Spleen (tissue), 11 donors: ENCODE measurements at regions not wholly inside any gene's neighbourhood (a gene's known extent, or its start where the extent isn't known, plus 50 kb on each side); places are given as distances from the start of the nearest gene placed in this dataset.
A peak's percentile ranks its signal among the peaks of the same experiment; 100 is the strongest.

ENCODE experiments used
- DNase-seq: peaks from one replicate; pipeline ENCODE4 v3.0.0-alpha.2; 2020
- H3K27ac ChIP-seq, 8 donors: fragments of 200-600 bp; sonication (generic) in 7 of 8; 1 replicate in 4 of 8; 2 replicates in 4 of 8; pipeline versions ENCODE4 v1.5.0 to v1.8.0; 2016 to 2021; ENCODE audit warnings: inconsistent platforms in 4 of 8, mild to moderate bottlenecking in 4 of 8, moderate library complexity in 1 of 8
- H3K27me3 ChIP-seq, 7 donors: fragments of 200-600 bp; sonication (generic) in 6 of 7; replicated peaks in 1 of 7; 1 replicate in 4 of 7; 2 replicates in 3 of 7; pipeline versions ENCODE4 v1.5.0 to v1.8.0; 2016 to 2021; ENCODE audit warnings: inconsistent platforms in 3 of 7, mild to moderate bottlenecking in 1 of 7
- H3K36me3 ChIP-seq, 6 donors: fragments of 200-600 bp; sonication (generic) in 5 of 6; 1 replicate in 4 of 6; 2 replicates in 2 of 6; pipeline versions ENCODE4 v1.5.0 to v1.8.0; 2016 to 2021; ENCODE audit warnings: inconsistent platforms in 2 of 6
- H3K4me1 ChIP-seq, 6 donors: fragments of 200-600 bp; sonication (generic) in 5 of 6; 1 replicate in 3 of 6; 2 replicates in 3 of 6; pipeline versions ENCODE4 v1.5.0 to v1.8.0; 2016 to 2021; ENCODE audit warnings: inconsistent platforms in 3 of 6
- H3K4me3 ChIP-seq, 8 donors: fragments of 200-600 bp; sonication (generic) in 7 of 8; 1 replicate in 4 of 8; 2 replicates in 4 of 8; pipeline versions ENCODE4 v1.5.0 to v1.8.0; 2016 to 2021; ENCODE audit warnings: inconsistent platforms in 4 of 8, mild to moderate bottlenecking in 4 of 8, moderate library complexity in 2 of 8
- H3K9me3 ChIP-seq, 8 donors: fragments of 200-600 bp; sonication (generic) in 7 of 8; 1 replicate in 4 of 8; 2 replicates in 4 of 8; pipeline versions ENCODE4 v1.5.0 to v1.8.0; 2016 to 2021; ENCODE audit warnings: inconsistent platforms in 4 of 8
- POLR2A ChIP-seq, 3 donors: fragments of 450-650 bp; IDR thresholded peaks; one replicate each; pipeline ENCODE4 v1.5.1; 2017; ENCODE audit warnings: antibody characterized with exemption in 3 of 3, mild to moderate bottlenecking in 1 of 3
- POLR2AphosphoS5 ChIP-seq, 3 donors: sonication (generic); formaldehyde crosslinking; IDR thresholded peaks; one replicate each; pipeline ENCODE4 v1.5.1; 2017; ENCODE audit warnings: antibody characterized with exemption in 3 of 3
- WGBS, 5 donors: extraction: QIAGEN DNeasy Blood & Tissue Kit in 3 of 5; methylation state at CpG; one replicate each; pipeline versions ENCODE4 v1.1.5 to v1.1.7; 2013 to 2018; 5-methylcytosine and 5-hydroxymethylcytosine counted together
- intact Hi-C: fragments of 100-400 bp; cut with DNase I; formaldehyde crosslinking; loops from one replicate; pipeline ENCODE4 v1.15.0; 2023; ENCODE audit warnings: low total_unique reads
- TF ChIP-seq, protein P1 (sequence below), 11 experiments: fragments of 200-600 bp in 7 of 11; fragments of 450-650 bp in 4 of 11; sonication (generic) in 4 of 11; IDR thresholded peaks in 8 of 11; conservative IDR thresholded peaks in 3 of 11; 1 replicate in 7 of 11; 2 replicates in 4 of 11; pipeline versions ENCODE4 v1.4.0 to v1.8.0; 2016 to 2021; ENCODE audit warnings: antibody characterized with exemption in 11 of 11, inconsistent platforms in 4 of 11, mild to moderate bottlenecking in 1 of 11
- donor health status: healthy with polysubstance abuse.
- donor health status: DM: no; HTN: no; CAD: no; lungs with moderate emphysema.
- donor health status: DM: no; HTN: no; CAD: no.
- donor health status: Bipolar disorder and iron deficiency.
- donor health status: healthy.
- donor health status: DM: no; HTN: no; CAD: no.
- donor health status: DM: yes; HTN: yes; CAD: no.

GRCh38 chr14:104378698-104379113 is 200.9 kb upstream of the C14orf180 start:
- WGBS, 5 donors, result 72 to 87% (median 77%) methylated on average over 5 to 7 of the region's 7 CpGs
- TF ChIP-seq POLR2A (IDR thresholded peaks at IDR 0.05) (no peak), POLR2AphosphoS5 (IDR thresholded peaks at IDR 0.05) (no peak)
- TF ChIP-seq, protein P1, sequence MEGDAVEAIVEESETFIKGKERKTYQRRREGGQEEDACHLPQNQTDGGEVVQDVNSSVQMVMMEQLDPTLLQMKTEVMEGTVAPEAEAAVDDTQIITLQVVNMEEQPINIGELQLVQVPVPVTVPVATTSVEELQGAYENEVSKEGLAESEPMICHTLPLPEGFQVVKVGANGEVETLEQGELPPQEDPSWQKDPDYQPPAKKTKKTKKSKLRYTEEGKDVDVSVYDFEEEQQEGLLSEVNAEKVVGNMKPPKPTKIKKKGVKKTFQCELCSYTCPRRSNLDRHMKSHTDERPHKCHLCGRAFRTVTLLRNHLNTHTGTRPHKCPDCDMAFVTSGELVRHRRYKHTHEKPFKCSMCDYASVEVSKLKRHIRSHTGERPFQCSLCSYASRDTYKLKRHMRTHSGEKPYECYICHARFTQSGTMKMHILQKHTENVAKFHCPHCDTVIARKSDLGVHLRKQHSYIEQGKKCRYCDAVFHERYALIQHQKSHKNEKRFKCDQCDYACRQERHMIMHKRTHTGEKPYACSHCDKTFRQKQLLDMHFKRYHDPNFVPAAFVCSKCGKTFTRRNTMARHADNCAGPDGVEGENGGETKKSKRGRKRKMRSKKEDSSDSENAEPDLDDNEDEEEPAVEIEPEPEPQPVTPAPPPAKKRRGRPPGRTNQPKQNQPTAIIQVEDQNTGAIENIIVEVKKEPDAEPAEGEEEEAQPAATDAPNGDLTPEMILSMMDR (IDR thresholded peaks at IDR 0.05 in 8 of 11, conservative IDR thresholded peaks at IDR 0.05 in 3 of 11), result no peak
- no peak for DNase-seq
- no peaks in the 10 kb centered on the region for H3K36me3 ChIP-seq
- intact Hi-C loops, result no loop called here
- H3K4me3 ChIP-seq, result no peak overlapping the region
- H3K9me3 ChIP-seq, result peaks cover 0 to 30% (median 27%) of the 10 kb centered on the region in 8 donors
- H3K4me1 ChIP-seq, result peaks cover 0 to 6% (median 2%) of the 10 kb centered on the region in 6 donors
- peaks cover 0 to 24% (median 0%) of the 10 kb centered on the region in 7 donors for H3K27me3 ChIP-seq
- no peak overlapping the region for H3K27ac ChIP-seq

DNA sequence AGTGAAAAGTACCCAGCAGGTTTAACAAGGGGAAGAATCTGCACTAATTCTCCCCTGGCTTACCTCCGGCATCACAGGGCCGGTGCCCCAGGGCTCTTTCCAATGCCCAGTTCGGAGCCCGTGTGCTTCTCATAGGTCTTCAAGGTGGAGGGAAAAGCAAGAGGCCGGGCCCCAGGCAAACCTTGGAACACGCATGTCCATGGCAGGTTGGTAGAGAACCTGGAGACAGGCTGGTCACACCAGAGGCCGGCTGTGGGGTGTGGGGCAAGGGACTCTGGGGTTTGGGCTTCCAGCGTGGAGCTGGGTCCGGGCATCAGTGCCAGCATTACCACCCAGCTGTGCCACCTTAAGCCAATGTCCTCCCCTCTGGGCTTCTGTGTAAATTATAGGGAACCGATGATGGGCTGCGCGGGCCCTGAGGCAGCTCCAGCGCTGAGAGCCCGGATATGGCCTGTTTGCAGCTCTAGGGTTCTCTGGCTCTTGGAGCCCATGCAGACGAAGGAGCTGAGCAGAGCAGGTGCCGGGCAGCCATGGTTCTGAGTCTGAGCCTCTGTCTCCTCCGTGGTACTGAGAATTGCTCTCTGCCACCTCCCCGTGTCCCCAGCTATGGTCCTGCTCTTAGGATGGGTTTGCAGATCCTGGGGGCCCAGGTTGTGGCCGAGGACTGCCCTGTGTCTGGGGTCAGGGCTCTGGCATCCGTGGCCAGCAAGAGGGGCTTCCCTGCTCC is 197.0 kb upstream of the C14orf180 start:
- Histone ChIP-seq H3K27ac (no peak overlapping the region), H3K4me3 (no peak overlapping the region), H3K4me1 (peaks cover 0 to 43% (median 30%) of the 10 kb centered on the region in 6 donors), H3K27me3 (peaks cover 0 to 28% (median 0%) of the 10 kb centered on the region in 7 donors), H3K9me3 (peaks cover 0 to 30% (median 27%) of the 10 kb centered on the region in 8 donors), H3K36me3 (no peaks in the 10 kb centered on the region)
- TF ChIP-seq, protein P1 (IDR thresholded peaks at IDR 0.05 in 8 of 11, conservative IDR thresholded peaks at IDR 0.05 in 3 of 11), result no peak
- no peak for TF ChIP-seq POLR2A (IDR thresholded peaks at IDR 0.05)
- TF ChIP-seq POLR2AphosphoS5 (IDR thresholded peaks at IDR 0.05), result no peak
- peak; percentile 64 for DNase-seq
- intact Hi-C loops, result no loop called here
- 85 to 94% (median 91%) methylated on average over 7 to 20 of the region's 20 CpGs for WGBS, 5 donors

DNA sequence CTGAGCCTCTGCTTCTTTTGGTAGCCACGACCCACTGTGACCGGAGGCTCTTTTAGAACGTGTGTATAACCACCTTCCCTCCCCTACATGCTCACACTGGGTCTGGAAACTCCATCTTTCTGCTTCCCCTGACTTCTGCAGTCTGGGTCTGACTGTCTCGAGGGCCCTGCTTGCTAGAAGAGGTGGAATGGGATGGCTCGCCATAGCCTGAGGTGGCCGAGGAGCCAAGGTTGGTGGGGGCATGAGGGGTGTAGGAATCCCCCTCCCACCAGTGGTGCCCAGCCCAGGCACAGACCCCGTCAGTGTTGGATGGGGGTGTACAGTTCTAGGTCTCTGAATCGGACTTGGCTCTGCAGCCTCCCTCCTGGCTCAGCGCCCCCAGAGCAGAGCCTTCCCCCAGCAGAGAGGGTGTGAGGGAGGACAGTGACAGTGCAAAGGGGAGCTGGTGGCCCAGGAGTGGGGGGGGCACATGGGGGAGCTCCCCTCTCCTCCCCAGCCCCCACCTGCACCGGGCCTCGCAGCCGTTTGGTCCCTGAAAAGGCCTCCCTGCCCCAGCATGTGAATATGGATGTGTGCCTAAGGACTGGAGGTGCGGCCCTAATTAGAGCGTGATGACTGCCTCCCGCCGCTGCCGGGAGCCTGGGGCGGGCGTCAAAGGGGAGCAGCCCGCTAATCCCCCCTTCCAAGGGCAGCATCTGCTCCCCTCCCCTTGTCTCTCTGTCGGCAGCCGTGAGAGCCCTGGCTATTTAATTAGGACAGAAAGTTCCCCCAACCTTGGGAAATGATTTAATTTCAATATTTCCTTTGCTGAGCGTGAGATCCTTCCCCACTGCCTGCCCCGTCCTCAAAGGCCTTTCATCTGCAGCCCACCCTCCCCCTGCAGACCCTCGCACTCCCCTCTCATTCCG is 196.2 kb upstream of the C14orf180 start:
- DNase-seq, result peak; percentile 59
- 46 to 60% (median 52%) methylated on average over 23 to 26 of the region's 26 CpGs for WGBS, 5 donors
- H3K4me1 ChIP-seq, result peaks cover 0 to 51% (median 34%) of the 10 kb centered on the region in 6 donors
- intact Hi-C loops, result no loop called here
- H3K36me3 ChIP-seq, result no peaks in the 10 kb centered on the region
- H3K4me3 ChIP-seq, result no peak overlapping the region
- H3K27ac ChIP-seq, result no peak overlapping the region
- TF ChIP-seq POLR2AphosphoS5 (IDR thresholded peaks at IDR 0.05) (no peak), POLR2A (IDR thresholded peaks at IDR 0.05) (no peak)
- TF ChIP-seq, protein P1 (IDR thresholded peaks at IDR 0.05 in 8 of 11, conservative IDR thresholded peaks at IDR 0.05 in 3 of 11), result no peak
- peaks cover 0 to 30% (median 27%) of the 10 kb centered on the region in 8 donors for H3K9me3 ChIP-seq
- peaks cover 0 to 28% (median 0%) of the 10 kb centered on the region in 7 donors for H3K27me3 ChIP-seq
